HG02623 (cell line): ENCODE measurements at regions not wholly inside any gene's neighbourhood (a gene's known extent, or its start where the extent isn't known, plus 50 kb on each side); places are given as distances from the start of the nearest gene placed in this dataset.
"Not testable (repeated sequence)": the region's sequence is repeated elsewhere in the genome, so short reads cannot be mapped to it uniquely, and the experiment has no call there.

Experiments used
- ATAC-seq: cut with Tn5 transposase; IDR thresholded peaks from one replicate; pipeline ENCODE4 v1.9.1; 2021; ENCODE audit warnings: moderate library complexity; ENCODE audit not compliant: unreplicated experiment

- no peak for ATAC-seq
Measured at GRCh38 chr6:4342407-4343137, 207.2 kb upstream of the ECI2 start.

DNA sequence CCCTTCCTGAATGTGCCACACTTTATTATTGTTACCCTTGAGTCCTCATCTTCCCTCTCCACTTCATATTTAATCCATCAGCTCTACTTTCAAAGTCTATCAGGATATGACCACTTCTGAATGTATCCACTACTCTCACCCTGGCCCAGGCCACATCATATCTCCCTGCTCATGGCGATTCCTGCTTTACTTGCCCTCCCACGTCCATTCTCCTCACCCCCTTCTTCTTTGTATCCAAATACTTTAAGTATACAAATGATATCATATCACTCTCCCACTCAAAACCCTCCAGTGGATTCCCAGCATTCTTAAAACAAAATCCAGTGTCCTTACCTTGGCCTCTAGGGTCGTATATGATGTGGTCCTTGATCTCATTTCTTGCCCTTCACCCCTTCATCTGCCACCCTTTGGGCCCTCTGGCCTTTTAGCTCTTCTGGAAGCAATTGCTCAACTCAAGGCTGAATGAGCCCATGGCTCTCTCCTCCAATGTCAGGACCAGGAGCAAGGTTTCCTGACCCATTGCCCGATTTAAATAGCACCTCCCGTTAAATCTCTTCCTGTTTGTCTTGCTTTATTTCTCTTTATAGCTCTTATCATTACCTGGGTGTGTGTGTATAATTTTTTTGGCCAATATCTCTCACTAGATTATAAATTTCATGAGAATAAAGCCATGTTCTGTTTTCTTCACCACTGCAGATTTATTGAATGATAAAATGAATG lies 205.9 kb upstream of the ECI2 start:
- ATAC-seq, result no peak

GRCh38 chr6:4340544-4340943 lies 205.2 kb upstream of the ECI2 start:
- no peak for ATAC-seq

- ATAC-seq, result no peak
Measured at GRCh38 chr6:4338884-4339283, 203.5 kb upstream of the ECI2 start.

- ATAC-seq, result no peak
Measured at GRCh38 chr6:4336778-4337442, 201.5 kb upstream of the ECI2 start.

- ATAC-seq, result no peak
Measured at GRCh38 chr6:4336084-4336483, 200.7 kb upstream of the ECI2 start.

- not testable (repeated sequence) for ATAC-seq
Measured at GRCh38 chr6:4334158-4334740, 198.9 kb upstream of the ECI2 start.

GRCh38 chr6:4327841-4328240 lies 192.5 kb upstream of the ECI2 start:
- ATAC-seq, result no peak

GRCh38 chr6:4324746-4325145 lies 189.4 kb upstream of the ECI2 start:
- no peak for ATAC-seq

DNA sequence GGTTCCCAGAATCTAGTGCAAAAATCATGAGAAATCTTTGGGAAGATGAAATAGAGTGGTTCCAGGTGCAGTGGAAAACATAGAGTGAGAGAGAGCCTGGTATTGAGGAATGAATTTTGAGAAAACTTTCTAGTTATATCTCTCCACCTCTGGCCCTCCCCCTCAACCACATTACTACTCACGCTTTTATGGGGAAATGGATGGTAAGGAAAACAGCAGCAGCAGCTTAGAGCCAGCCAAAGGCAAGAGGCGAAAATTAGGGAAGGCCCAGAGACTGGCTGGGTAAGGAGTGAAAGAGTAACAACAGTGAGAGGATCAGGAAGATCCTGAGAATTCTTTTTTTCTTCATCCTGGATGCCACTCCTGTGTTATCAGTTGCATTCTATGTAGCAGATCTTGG lies 187.9 kb upstream of the ECI2 start:
- no peak for ATAC-seq

- no peak for ATAC-seq
Measured at GRCh38 chr6:4322846-4323309, 187.5 kb upstream of the ECI2 start.

- no peak for ATAC-seq
Measured at GRCh38 chr6:4322134-4322845, 186.9 kb upstream of the ECI2 start.

GRCh38 chr6:4320860-4321259 lies 185.5 kb upstream of the ECI2 start:
- no peak for ATAC-seq

DNA sequence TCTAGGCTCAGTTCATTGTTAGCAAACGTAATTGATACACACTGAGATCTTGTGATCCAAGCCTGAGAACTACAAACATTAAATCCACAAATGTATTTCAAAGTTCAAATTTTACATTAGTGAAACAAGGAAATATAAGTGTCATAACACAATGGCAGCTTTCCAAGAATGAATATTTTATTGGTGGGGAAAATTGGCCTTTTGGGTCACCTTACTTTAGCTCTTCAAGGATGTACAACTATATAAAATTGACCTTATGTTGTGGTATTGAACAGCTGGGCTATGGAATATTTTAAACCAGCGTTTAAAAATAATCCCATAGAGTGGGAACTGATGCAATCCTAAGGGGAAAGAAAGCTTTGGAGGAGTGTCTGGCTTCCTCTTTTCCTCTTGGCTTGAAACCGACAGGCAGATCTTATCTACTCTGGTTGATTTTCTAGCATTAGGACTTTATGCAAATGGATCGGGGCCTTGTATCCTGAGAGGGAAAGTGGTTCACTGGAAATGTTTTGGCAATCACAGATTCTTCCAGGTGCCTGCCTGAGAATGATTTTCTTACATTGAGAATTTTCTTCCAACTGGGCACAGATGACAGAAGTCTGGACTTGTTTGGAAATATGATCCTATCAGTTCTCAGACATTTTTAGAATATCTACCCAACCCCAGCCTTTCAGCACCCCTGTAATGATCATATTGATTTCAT lies 184.8 kb upstream of the ECI2 start:
- no peak for ATAC-seq

DNA sequence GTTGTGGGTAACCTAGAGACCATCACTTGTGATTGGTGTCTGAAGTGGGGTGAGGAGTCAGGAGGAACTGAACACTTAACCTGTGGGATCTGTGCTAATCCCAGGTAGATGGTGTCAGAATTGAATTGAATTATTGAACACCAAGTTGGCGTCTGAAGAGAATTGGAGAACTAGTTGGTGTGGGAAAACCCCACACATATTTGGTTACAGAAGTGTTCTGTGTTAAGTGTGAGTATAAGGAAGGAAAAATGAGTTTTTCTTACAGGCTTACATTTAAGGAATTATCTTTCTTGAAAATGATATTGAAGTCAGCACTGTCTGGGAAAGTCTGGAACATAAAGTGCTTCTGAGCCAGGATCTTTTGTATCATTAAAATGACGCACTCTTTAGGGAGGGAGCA lies 182.9 kb upstream of the ECI2 start:
- no peak for ATAC-seq

DNA sequence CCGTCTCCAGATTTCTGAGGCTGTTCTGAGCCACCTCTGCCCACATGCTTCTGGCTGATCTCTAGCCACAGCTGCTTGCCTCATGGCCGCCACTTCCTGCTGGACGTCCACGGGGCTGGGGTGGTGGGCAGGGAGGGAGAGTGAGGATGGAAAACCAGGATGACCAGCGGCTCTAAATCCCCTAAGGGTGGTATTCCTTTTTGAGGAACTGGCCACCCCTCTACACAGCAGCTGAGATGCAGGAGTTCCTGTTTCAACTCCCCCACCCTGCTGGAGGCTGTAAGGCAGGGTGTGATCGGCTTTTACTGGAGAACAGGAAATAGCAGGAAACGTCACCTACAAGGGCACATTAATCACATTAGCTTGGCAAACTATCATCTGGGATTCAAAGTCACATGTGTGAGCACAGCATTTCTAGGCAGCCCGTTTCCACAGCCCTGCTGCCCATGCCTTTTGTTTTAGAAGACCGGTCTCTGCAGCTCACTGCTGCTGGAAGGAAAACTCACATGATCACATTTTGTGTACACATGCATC lies 181.6 kb upstream of the ECI2 start:
- no peak for ATAC-seq

GRCh38 chr6:4314201-4314707 lies 178.9 kb upstream of the ECI2 start:
- ATAC-seq, result no peak

- ATAC-seq, result no peak
Measured at GRCh38 chr6:4313044-4313686, 177.8 kb upstream of the ECI2 start.
